ENCODE measurements at regions not wholly inside any gene's neighbourhood (a gene's known extent, or its start where the extent isn't known, plus 50 kb on each side); places are given as distances from the start of the nearest gene placed in this dataset.

DNA sequence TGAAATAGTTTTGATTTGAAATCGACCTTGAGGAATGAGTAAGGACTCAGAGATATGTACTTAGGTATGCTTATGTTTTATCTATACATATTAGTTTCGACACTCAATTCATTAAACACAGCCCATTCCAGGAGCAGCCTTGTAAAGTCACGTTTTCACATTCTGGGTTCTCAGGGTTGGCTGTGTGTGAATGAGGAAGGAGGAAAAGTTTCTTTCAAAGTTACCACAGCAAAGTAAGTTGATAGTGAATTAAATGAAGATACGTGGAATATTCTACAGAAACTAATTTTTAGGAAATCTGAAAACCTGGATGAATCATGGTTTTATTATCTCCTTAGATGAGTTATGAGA is 133.5 kb downstream of the C3orf38 start:
- Histone ChIP-seq H2BK15ac (ENCODE audit: low read depth, low read length) (no peak overlapping the region), H3K27ac (ENCODE audit: insufficient read depth, low read length) (no peak overlapping the region), H3K14ac (replicated peaks; ENCODE audit: low read depth, low read length) (no peak overlapping the region), H3K4me1 (ENCODE audit: control insufficient read depth, insufficient read depth, low read length) (no peaks in the 10 kb centered on the region), H3K18ac (ENCODE audit: low read depth, low read length) (no peak overlapping the region), H2BK120ac (ENCODE audit: low read depth, low read length) (no peak overlapping the region), H2AFZ (replicated peaks; ENCODE audit: low read length, poor library complexity) (no peak overlapping the region), H3K23ac (ENCODE audit: low read depth, low read length) (no peak overlapping the region), H3K9ac (ENCODE audit: low read depth, low read length) (no peak overlapping the region), H2BK5ac (ENCODE audit: low read depth, low read length, poor library complexity, severe bottlenecking) (no peak overlapping the region), H3K9me1 (ENCODE audit: insufficient read depth, low read length) (no peaks in the 10 kb centered on the region), H2AK5ac (ENCODE audit: low read depth, low read length) (no peak overlapping the region), H4K91ac (ENCODE audit: insufficient read depth, low read depth, low read length) (no peak overlapping the region), H3K79me1 (ENCODE audit: low read depth in 1 of 2, low read length in 2 of 2) (no peaks in the 10 kb centered on the region), H3K56ac (ENCODE audit: extremely low read depth, insufficient read depth, low read length) (no peak overlapping the region), H3K4me3 (ENCODE audit: insufficient read depth, low read depth, low read length) (no peak overlapping the region), H3K27me3 (ENCODE audit: control insufficient read depth, insufficient read depth, low read length) (no peaks in the 10 kb centered on the region), H2BK20ac (ENCODE audit: low read depth, low read length) (no peak overlapping the region), H4K8ac (ENCODE audit: low read depth in 2 of 2, low read length in 2 of 2) (no peak overlapping the region), H2AK9ac (replicated peaks; ENCODE audit: low read depth, low read length, poor library complexity) (no peak overlapping the region), H4K20me1 (ENCODE audit: insufficient read depth, low read length) (no peaks in the 10 kb centered on the region), H3K9me3 (ENCODE audit: control insufficient read depth, insufficient read depth, low read length) (no peaks in the 10 kb centered on the region), H3K4ac (ENCODE audit: low read depth, low read length) (no peak overlapping the region), H4K5ac (ENCODE audit: low read depth, low read length) (no peak overlapping the region), H3K4me2 (ENCODE audit: low read depth, low read length) (no peak overlapping the region), H3K36me3 (ENCODE audit: control insufficient read depth, insufficient read depth, low read length) (no peaks in the 10 kb centered on the region)
- DNase-seq, result no peak
- TF ChIP-seq ELK1 (IDR thresholded peaks at IDR 0.05; ENCODE audit: borderline replicate concordance, low read depth, low read length) (no peak), MAFK (IDR thresholded peaks at IDR 0.05; ENCODE audit: low read depth, low read length) (no peak), NFE2L2 (IDR thresholded peaks at IDR 0.05; ENCODE audit: low read depth, low read length) (no peak), BHLHE40 (IDR thresholded peaks at IDR 0.05; ENCODE audit: low read depth, low read length) (no peak)
- TF ChIP-seq, protein P1, sequence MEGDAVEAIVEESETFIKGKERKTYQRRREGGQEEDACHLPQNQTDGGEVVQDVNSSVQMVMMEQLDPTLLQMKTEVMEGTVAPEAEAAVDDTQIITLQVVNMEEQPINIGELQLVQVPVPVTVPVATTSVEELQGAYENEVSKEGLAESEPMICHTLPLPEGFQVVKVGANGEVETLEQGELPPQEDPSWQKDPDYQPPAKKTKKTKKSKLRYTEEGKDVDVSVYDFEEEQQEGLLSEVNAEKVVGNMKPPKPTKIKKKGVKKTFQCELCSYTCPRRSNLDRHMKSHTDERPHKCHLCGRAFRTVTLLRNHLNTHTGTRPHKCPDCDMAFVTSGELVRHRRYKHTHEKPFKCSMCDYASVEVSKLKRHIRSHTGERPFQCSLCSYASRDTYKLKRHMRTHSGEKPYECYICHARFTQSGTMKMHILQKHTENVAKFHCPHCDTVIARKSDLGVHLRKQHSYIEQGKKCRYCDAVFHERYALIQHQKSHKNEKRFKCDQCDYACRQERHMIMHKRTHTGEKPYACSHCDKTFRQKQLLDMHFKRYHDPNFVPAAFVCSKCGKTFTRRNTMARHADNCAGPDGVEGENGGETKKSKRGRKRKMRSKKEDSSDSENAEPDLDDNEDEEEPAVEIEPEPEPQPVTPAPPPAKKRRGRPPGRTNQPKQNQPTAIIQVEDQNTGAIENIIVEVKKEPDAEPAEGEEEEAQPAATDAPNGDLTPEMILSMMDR (conservative IDR thresholded peaks at IDR 0.05; ENCODE audit: low read depth, low read length), result no peak
- in situ Hi-C loops (cut with MboI; ENCODE audit: low sequenced_read_pairs) (no loop called here), dilution Hi-C loops (cut with HindIII; ENCODE audit: low sequenced_read_pairs, unreplicated experiment) (no loop called here), intact Hi-C loops (cut with micrococcal nuclease) (no loop called here)
- no peak for ATAC-seq (ENCODE audit: low read depth)
- ChIA-PET POLR2A (ENCODE audit: unreplicated experiment) (no interaction called here), CTCF (no interaction called here)
- WGBS, 2 experiments (ENCODE audit: extremely low coverage in 2 of 2, insufficient read length in 1 of 2), result no CpG with 5 or more reads among the region's 4 CpGs
- BruUV-seq (replicated peaks), result no TSS peak

Measured in IMR-90 (cell line).